ENCODE measurements at regions not wholly inside any gene's neighbourhood (a gene's known extent, or its start where the extent isn't known, plus 50 kb on each side); places are given as distances from the start of the nearest gene placed in this dataset.

DNA sequence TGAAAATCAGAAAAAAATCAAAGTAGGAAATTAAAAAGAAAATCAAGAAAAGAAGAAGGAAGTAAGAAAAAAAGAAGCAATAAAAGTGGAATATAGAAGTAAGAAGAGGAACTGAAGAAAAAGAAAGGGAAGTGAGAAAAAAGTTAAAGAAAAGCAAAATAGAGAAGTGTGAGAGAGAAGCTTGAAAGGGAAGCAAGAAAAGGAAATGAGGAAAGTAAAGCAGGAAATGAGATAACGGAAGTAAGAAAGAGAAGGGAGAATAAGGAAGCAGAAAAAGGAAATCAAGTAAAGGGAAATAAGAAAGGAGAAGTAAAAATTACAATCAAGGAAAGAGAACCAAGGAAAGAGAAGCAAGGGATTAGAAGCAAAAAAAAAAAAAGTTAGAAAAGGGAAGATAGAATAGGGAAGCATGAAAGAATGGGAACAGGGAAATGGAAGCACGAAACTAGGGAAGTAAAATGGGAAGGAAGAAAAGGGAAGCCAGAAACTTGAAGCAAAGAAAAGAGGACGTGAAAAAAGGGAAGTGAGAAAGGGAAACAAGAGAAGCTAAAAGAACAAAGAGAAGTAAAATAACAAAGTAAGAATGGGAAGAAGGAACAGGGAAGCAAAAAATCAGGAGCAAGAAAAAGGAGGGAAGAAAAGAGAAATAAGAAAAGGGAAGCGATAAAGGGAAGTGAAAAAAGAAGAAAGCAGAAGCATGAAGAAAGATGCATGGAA, 243.3 kb upstream of the NCKAP5 start:
- Histone ChIP-seq H2BK12ac (ENCODE audit: low read depth, low read length) (no peak overlapping the region), H3K56ac (replicated peaks; ENCODE audit: insufficient read length, low read depth, low read length) (no peak overlapping the region), H3K23me2 (ENCODE audit: low read depth, low read length) (no peaks in the 10 kb centered on the region), H3K4me2 (ENCODE audit: insufficient read depth in 1 of 2, low read depth in 2 of 2, low read length in 2 of 2) (no peak overlapping the region), H3K4me3 (ENCODE audit: extremely low read depth in 1 of 4, insufficient read depth in 2 of 4, low read depth in 3 of 4, low read length in 4 of 4) (no peak overlapping the region), H3K14ac (ENCODE audit: insufficient read length) (no peak overlapping the region), H3K27me3 (replicated peaks in 1 of 4; ENCODE audit: control insufficient read depth in 3 of 4, extremely low read depth in 1 of 4, insufficient read depth in 3 of 4, low read length in 3 of 4) (no peaks in the 10 kb centered on the region), H4K8ac (ENCODE audit: extremely low read depth, insufficient read depth, low read length) (no peak overlapping the region), H3K27ac (ENCODE audit: low read depth, low read length) (no peak overlapping the region), H3K9me3 (ENCODE audit: insufficient read depth in 2 of 2, low read depth in 1 of 2, low read length in 1 of 2) (no peaks in the 10 kb centered on the region), H4K20me1 (replicated peaks in 1 of 2; ENCODE audit: control insufficient read depth in 1 of 2, insufficient read depth in 2 of 2, low read length in 2 of 2) (no peaks in the 10 kb centered on the region), H4K5ac (ENCODE audit: insufficient read length, low read depth, low read length) (no peak overlapping the region), H3K4me1 (replicated peaks in 1 of 4; ENCODE audit: control insufficient read depth in 3 of 4, insufficient read depth in 4 of 4, low read length in 3 of 4) (peaks cover 0 to 3% (median 0%) of the 10 kb centered on the region in 4 experiments; a peak in 2 of 7 replicates), H2AK5ac (ENCODE audit: low read depth, low read length) (no peak overlapping the region), H3K9ac (replicated peaks in 1 of 4; ENCODE audit: extremely low read depth in 1 of 4, low read depth in 3 of 4, low read length in 3 of 4) (no peak overlapping the region), H2BK15ac (ENCODE audit: low read length) (no peak overlapping the region), H2BK20ac (ENCODE audit: low read length) (no peak overlapping the region), H3K36me3 (ENCODE audit: control insufficient read depth in 2 of 4, insufficient read depth in 4 of 4, low read length in 3 of 4) (no peaks in the 10 kb centered on the region), H3K79me1 (ENCODE audit: low read depth, low read length) (no peaks in the 10 kb centered on the region), H4K91ac (replicated peaks; ENCODE audit: insufficient read length, low read length) (no peak overlapping the region), H2BK5ac (ENCODE audit: low read depth, low read length) (no peak overlapping the region), H3K4ac (replicated peaks; ENCODE audit: insufficient read length, low read depth, low read length) (no peak overlapping the region), H3K79me2 (ENCODE audit: control insufficient read depth in 1 of 2, insufficient read depth in 2 of 2, low read length in 2 of 2) (no peaks in the 10 kb centered on the region), H3K23ac (ENCODE audit: insufficient read length) (no peak overlapping the region), H3K18ac (ENCODE audit: extremely low read depth, low read length) (no peak overlapping the region), H2AFZ (ENCODE audit: low read length) (no peak overlapping the region), H2BK120ac (replicated peaks; ENCODE audit: low read depth, low read length) (no peak overlapping the region)
- FAIRE-seq, result no peak
- 86 to 100% methylated on average over 2 to 4 of the region's 4 CpGs for WGBS, 2 experiments (ENCODE audit: extremely low coverage in 1 of 2, insufficient coverage in 1 of 2, insufficient read length in 1 of 2, insufficient replicate concordance in 2 of 2, low coverage in 1 of 2, low lambda C conversion rate in 2 of 2, missing lambda C conversion rate in 1 of 2)
- DNase-seq (ENCODE audit: low read depth in 1 of 2, low spot score in 2 of 2), result no peak
- CTCF ChIA-PET (ENCODE audit: partially characterized antibody), result no interaction called here
- POLR2A ChIA-PET (ENCODE audit: partially characterized antibody), result no interaction called here
- no peak for TF ChIP-seq SP2 (IDR thresholded peaks at IDR 0.05; ENCODE audit: low read length)

Measured in H1 (cell line).